Stimulated activated CD8-positive, alpha-beta memory T cell treated with anti-CD3 and anti-CD28 coated beads, Interleukin-12 subunit alpha, Interleukin-12 subunit beta, amount 100 ng/mL, for 4 hours (primary cell): ENCODE measurements at regions not wholly inside any gene's neighbourhood (a gene's known extent, or its start where the extent isn't known, plus 50 kb on each side); places are given as distances from the start of the nearest gene placed in this dataset.
"Not testable (repeated sequence)": the region's sequence is repeated elsewhere in the genome, so short reads cannot be mapped to it uniquely, and the experiment has no call there.

Experiments
- DNase-seq: peaks from one replicate; pipeline ENCODE4 v3.0.0-alpha.2; 2020; ENCODE audit warnings: low read depth

- DNase-seq: no peak
These were observed 512.4 kb upstream of the CHD1 start for GRCh38 chr5:99441235-99441634.

DNA sequence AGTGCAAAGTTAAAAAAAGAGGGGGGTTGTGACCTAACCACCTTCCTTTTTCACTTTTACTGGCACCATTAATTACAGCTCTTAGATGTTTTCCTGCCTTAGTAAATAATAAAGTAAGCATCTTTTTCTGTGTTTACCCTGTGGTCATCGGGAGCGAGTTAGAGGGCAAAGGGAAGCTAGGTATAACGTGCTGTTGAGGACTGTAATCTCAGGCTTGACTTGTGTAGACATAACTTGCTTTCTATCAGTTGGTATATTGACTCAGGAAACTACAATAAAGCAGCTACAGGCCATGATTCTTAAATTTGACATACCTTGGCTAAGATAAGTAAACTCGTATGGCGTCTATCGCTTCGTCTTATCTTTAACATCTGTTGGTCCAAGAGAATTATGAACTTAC is 509.8 kb upstream of the CHD1 start:
- DNase-seq: no peak

GRCh38 chr5:99437986-99438385 is 509.2 kb upstream of the CHD1 start:
- DNase-seq: no peak

GRCh38 chr5:99423396-99423795 is 494.6 kb upstream of the CHD1 start:
- not testable (repeated sequence) for DNase-seq

DNA sequence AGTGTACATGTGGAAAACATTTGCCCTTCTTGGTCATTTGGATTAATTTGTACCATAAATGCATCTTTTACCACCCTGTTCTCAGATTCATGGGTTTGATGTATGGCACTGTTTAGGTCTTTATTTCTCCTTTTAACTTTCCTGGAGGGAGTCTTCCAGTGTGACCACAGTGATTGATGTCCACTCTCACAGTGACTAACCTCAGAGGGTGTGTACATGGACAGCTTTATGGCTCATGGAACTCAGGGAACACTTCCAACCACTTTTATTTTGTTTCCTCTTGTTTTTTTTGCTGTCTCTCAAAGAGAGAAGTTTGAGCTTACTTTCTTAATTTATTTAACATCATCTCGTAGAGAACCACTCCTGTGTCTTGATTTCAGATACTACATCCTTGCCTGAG is 489.8 kb upstream of the CHD1 start:
- DNase-seq: not testable (repeated sequence)

DNA sequence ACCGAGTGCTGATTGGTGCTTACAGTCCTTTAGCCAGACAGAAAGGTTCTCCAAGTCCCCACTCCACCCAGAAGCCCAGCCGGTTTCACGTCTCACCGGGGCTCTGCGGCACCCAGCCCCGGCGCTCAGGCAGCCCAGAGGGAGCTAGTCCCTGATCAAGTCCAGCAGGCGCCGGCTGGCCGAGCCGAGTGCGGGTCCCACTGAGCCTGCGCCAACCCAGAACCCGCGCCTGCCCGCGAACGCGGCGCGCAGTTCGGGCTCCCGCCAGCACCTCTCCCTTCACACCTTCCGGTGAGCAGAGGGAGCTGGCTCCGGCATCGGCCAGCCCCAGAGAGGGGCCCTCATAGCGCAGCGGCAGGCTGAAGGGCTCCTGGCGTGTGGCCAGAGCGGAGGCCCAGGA is 481.6 kb upstream of the CHD1 start:
- not testable (repeated sequence) for DNase-seq

DNA sequence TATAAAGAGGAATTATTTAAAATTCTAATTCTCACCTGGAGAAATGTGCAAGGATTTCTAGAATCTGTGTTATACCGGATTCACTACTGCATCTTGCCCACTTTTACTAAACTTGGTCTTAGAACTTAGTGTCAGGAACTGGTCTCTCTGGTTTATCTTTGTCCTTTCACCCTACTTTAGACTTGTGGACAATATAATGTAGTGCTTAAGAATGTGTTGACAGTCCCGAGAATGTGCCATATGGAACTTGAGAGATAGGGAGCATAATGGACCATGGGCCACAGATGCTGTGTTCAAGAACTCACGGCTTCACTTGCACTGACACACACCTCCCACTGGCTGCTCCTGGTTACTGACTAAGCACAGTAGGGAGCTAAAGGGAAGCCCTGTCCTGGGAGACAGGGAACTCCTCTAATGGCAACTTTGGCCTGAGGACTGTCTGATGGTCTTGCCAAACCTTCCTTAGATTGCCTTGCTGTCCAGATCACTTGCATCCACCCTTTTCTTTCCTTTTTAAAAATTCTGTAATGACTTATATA is 476.0 kb upstream of the CHD1 start:
- not testable (repeated sequence) for DNase-seq

- DNase-seq: not testable (repeated sequence)
These were observed 471.8 kb upstream of the CHD1 start for GRCh38 chr5:99400571-99400970.

DNA sequence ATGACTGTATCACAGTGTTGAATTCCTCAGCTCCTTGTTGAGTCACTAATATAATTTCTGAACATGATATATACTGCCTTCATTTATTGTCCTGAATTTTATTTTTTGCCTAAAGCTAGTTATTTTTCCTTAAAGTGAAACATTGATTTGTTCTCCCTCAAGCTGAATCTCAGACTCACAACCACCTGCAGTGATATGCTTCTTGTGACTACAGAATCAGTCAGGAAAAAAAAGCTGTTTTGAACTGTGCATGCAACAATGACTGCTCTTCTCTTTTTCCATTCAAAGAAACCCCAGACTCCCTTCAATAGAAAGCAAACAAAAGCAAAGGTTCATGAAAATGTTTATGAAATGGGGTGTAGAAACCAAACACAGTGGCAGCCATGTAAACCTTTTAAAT is 470.2 kb upstream of the CHD1 start:
- no peak for DNase-seq

DNA sequence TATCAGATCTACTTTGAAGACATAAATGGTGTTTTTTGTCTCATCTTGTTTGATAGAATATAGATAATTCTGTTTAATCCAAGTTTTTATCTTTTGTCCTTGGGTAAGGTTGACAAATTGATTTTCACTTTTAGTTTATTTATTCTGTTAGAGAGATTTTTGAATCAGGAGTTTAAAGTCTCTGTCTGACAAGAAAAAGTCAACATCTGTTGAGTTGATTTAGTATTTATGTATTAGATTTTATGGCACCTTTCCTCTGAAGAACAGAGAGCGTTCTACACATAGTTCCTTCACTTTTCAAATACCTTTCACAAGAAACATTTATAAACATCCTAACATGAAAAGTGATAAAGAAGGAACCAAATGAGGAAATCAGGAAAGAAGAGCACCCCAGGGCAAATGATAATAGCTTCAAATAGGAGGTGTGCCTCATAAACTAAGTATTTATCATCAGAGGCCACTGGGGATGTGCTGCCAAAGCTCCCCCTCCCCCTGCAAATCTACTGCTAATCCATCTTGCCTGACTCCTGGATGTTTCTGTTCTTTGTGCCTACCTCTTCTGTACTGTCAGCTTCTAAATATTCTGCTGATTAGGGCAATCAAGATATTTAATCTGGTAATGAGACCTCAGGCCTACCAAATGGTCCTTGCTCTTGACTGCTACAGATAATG is 457.7 kb upstream of the CHD1 start:
- no peak for DNase-seq

DNA sequence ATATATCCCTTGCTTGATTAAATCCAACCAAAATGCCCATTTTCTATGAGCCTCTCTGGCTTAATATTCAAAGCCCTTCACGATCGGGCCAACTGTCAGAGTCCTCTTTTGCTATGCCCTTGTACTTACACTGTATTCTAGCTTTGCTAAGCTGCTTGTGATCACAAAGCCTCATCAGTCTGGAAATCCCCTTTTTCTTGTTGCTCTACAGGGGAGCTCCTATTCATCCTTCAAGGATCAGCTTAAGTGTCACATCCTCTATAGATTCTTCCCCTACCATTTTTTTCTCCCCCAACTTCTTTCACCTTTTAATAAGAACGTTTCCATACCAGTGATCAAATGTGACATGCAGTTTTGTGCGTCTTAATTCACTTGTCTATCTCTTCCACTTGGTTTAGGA is 450.4 kb upstream of the CHD1 start:
- no peak for DNase-seq

DNA sequence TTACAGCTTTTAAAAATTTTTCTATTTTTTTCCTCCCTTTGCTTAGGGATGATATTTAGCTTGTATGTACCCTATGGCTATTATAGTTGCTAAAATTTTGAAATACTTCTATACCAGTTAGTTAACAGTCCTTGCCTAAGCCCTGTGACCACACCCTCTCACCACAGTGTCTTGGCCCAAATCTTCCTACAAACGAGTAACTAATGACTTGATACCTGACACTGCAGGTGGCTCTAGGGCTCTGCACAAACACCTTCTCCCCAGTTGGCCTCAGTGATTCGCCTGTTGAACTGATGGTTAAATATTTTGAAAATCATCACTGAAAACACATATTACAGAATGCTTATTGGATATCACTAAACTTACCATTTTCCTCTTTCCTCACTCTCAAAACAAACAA is 449.6 kb upstream of the CHD1 start:
- no peak for DNase-seq

DNA sequence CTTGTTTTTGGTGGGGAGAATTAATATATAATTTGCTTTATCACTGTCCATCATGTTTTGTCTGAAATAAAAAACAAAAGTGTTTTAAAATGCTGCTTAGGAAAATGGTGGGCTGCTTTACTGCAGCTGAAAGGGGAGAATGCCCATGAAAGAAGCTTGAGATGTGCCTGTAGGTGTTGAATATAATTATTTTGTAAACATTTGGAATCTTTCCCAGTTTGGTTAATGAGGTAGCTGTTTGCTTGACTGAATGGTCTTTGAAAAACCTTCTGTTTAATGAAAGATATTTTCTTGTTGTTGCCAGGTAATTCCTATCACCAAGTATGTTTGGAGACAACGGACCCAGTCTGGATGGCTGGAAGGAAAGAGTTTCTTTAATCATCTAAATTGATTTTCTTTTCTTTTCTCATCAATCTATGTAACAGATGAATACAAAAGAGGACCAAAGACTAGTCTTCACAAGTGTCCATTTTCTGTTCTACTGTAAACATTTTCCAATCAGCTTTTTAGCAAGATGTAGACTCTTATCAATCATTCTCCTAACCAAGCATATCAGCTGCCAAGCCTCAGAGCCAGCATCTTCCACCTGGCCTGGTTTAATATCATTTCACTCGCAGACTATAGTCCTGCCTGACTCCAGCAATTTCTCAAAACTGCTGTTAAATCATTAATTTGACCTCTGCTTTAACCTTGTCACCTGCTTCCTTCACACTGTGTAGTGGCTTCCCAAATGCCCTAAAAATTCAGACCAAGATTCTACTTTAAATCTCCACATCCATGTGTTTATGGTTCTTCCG is 441.2 kb upstream of the CHD1 start:
- no peak for DNase-seq

DNA sequence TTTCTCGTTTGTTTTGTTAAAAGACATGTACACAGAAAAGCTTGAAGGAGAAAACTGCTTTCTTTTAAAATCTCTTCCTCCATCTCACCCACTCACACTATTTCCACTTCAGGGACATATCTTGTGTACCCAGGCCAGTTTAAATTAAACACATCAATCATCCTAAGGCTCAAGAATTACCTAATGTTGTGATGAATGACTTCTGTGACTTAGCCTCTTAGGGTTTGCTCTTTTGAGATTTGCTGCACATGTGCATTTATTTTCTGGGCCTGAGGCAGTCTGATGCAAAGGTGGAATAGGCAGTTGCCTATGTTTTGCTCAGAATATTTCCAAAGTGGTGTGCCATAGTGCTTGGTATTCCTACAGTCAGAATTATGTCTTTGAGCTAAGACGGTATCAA is 439.9 kb upstream of the CHD1 start:
- DNase-seq: no peak

GRCh38 chr5:99355881-99356280 is 427.1 kb upstream of the CHD1 start:
- no peak for DNase-seq

DNA sequence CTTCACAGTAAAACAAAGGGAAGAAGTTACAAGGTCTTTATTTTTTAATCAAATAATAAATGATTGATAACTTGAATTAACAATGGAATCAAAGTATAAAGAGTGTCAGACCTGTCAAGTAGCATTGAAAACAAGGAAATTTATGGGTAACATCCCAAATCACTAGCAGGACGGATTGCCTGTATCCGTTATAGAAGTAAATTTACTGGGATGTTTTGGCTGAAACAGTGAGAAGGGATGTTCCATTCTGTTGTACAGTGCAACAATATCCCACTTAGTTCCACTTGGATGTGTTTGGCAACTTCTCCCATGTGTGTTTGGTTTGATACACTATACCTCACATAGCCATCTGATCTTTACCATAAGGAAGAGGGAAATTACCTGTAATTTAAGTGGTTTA is 421.0 kb upstream of the CHD1 start:
- DNase-seq: no peak

DNA sequence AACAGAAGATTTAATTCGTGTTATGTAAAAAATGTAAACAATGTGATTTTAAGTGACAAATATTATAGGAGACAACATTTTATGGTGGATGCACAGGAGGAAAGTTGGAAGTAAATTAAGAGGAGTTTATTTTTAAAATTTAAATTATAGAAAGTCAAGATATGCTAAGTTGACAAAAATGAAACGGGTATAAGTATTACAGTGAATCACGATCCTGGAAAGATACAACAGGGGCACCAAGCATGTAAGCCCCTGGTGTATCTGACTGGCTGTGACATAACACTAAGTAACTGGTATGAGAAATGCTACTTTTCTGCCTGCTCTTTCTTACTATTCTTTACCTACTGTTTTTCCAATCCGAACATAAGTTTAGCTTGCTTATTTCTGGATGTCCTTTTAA is 419.8 kb upstream of the CHD1 start:
- no peak for DNase-seq

DNA sequence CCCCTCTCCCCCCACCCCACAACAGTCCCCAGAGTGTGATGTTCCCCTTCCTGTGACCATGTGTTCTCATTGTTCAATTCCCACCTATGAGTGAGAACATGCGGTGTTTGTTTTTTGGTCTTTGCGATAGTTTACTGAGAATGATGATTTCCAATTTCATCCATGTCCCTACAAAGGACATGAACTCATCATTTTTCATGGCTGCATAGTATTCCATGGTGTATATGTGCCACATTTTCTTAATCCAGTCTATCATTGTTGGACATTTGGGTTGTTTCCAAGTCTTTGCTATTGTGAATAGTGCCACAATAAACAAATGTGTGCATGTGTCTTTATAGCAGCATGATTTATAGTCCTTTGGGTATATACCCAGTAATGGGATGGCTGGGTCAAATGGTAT is 411.0 kb upstream of the CHD1 start:
- not testable (repeated sequence) for DNase-seq

- DNase-seq: no peak
These were observed 406.1 kb upstream of the CHD1 start for GRCh38 chr5:99334936-99335335.

DNA sequence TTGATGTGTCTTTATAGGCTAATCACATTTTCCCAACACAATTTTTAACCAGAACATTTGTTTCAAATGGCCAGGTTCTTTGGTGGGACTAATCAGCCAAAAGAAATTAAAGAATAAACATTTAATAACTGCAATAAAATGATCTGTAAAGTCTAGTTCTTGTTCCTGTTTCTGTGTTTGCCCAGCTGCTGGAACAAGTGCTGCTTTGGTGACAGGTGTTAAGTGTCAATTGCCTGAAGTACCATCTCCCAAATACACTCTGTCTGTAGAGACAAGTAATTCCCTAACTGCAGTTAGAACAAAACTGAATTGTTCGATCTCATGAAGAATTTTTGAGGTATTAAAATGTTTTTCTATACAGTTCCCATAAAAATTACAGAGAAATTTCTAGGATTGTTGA is 402.3 kb upstream of the CHD1 start:
- DNase-seq: no peak

DNA sequence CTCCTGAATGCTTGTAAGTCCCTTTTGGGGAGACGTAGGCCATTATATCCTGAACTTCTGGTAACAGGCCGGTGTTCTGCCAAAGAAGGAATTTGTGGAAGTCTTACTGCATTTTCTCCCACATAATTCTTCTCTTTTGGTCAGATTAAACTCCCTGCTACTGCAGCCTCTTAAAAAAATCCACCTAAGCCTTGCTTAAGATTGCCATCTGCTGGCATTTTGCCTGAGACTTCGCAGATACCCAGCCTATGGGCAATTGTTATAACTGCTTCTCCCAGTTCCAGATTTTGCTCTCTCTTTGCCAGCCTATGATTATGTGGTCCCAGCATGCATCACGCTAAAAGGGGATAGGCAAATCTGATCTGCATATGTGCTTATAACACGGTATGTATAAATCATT is 391.6 kb upstream of the CHD1 start:
- DNase-seq: no peak

DNA sequence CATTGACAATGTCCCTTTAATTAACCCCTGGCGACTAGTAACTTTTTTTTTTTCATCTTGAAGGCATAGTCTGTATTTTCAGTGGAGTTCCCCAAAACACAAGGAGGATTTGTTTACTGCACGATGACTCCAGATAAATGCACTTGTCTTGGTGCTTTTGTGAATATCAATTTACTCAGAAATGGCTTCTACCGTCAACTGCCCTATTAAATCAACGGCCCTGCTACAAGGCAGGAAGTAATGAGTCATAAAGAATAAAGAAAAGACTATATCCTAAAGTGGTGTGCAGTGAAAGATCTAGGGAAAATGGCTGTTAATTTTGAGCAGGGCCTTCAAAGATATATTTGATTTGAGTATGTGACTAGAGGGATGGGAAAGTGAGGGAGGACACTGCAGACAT is 388.3 kb upstream of the CHD1 start:
- no peak for DNase-seq

- DNase-seq: no peak
These were observed 387.7 kb upstream of the CHD1 start for GRCh38 chr5:99316484-99316883.
